ENCODE measurements at regions not wholly inside any gene's neighbourhood (a gene's known extent, or its start where the extent isn't known, plus 50 kb on each side); places are given as distances from the start of the nearest gene placed in this dataset.

GRCh38 chr13:48910686-48911085 lies 65.0 kb upstream of the FNDC3A start:
- DNase-seq = no peak
- ATAC-seq (ENCODE audit: poor library complexity) = no peak
- intact Hi-C loops (cut with DNase I) = no loop called here

- DNase-seq (no peak), ATAC-seq (ENCODE audit: poor library complexity) (no peak)
- intact Hi-C loops (cut with DNase I) = no loop called here
Measured at GRCh38 chr13:48919751-48920150, 56.0 kb upstream of the FNDC3A start.

- DNase-seq = no peak
- no peak for ATAC-seq (ENCODE audit: poor library complexity)
- intact Hi-C loops (cut with DNase I) = no loop called here
Measured at GRCh38 chr13:48920730-48921129, 55.0 kb upstream of the FNDC3A start.

- DNase-seq = no peak
- no peak for ATAC-seq (ENCODE audit: poor library complexity)
Measured at GRCh38 chr13:48923376-48923775, 52.3 kb upstream of the FNDC3A start.

GRCh38 chr13:48925001-48925400 lies 50.7 kb upstream of the FNDC3A start:
- no peak for ATAC-seq (ENCODE audit: poor library complexity)
- intact Hi-C loops (cut with DNase I) = no loop called here

More at GRCh38 chr13:48923376-48923775, 52.3 kb upstream of the FNDC3A start:
- intact Hi-C loops (cut with DNase I) = no loop called here

More at GRCh38 chr13:48925001-48925400, 50.7 kb upstream of the FNDC3A start:
- DNase-seq = no peak
